ENCODE measurements at regions not wholly inside any gene's neighbourhood (a gene's known extent, or its start where the extent isn't known, plus 50 kb on each side); places are given as distances from the start of the nearest gene placed in this dataset.

- Histone ChIP-seq H3K4me3 (ENCODE audit: low read depth, low read length) (no peak overlapping the region), H3K36me3 (ENCODE audit: control insufficient read depth, insufficient read depth, low read length) (no peaks in the 10 kb centered on the region), H3K27me3 (ENCODE audit: control insufficient read depth, insufficient read depth, low read length) (no peaks in the 10 kb centered on the region)
- no peak for TF ChIP-seq CTCF (IDR thresholded peaks at IDR 0.05; ENCODE audit: insufficient read depth, low read length, poor library complexity, severe bottlenecking)
- DNase-seq (ENCODE audit: low read depth): no peak
Observed at GRCh38 chr13:83229574-83230305, 652.5 kb downstream of the SLITRK1 start.

GRCh38 chr13:83223546-83223945, 658.7 kb downstream of the SLITRK1 start:
- no peaks in the 10 kb centered on the region for H3K36me3 ChIP-seq (ENCODE audit: control insufficient read depth, insufficient read depth, low read length)
- no peaks in the 10 kb centered on the region for H3K27me3 ChIP-seq (ENCODE audit: control insufficient read depth, insufficient read depth, low read length)
- H3K4me3 ChIP-seq (ENCODE audit: low read depth, low read length): no peak overlapping the region
- DNase-seq (ENCODE audit: low read depth): no peak
- no peak for TF ChIP-seq CTCF (IDR thresholded peaks at IDR 0.05; ENCODE audit: insufficient read depth, low read length, poor library complexity, severe bottlenecking)

GRCh38 chr13:83221813-83222241, 660.4 kb downstream of the SLITRK1 start:
- Histone ChIP-seq H3K27me3 (ENCODE audit: control insufficient read depth, insufficient read depth, low read length) (no peaks in the 10 kb centered on the region), H3K4me3 (ENCODE audit: low read depth, low read length) (no peak overlapping the region), H3K36me3 (ENCODE audit: control insufficient read depth, insufficient read depth, low read length) (no peaks in the 10 kb centered on the region)
- TF ChIP-seq CTCF (IDR thresholded peaks at IDR 0.05; ENCODE audit: insufficient read depth, low read length, poor library complexity, severe bottlenecking): no peak
- DNase-seq (ENCODE audit: low read depth): no peak

- no peak for DNase-seq (ENCODE audit: low read depth)
- H3K36me3 ChIP-seq (ENCODE audit: control insufficient read depth, insufficient read depth, low read length): no peaks in the 10 kb centered on the region
- H3K4me3 ChIP-seq (ENCODE audit: low read depth, low read length): no peak overlapping the region
- H3K27me3 ChIP-seq (ENCODE audit: control insufficient read depth, insufficient read depth, low read length): no peaks in the 10 kb centered on the region
- no peak for TF ChIP-seq CTCF (IDR thresholded peaks at IDR 0.05; ENCODE audit: insufficient read depth, low read length, poor library complexity, severe bottlenecking)
Observed at GRCh38 chr13:83221256-83221655, 661.0 kb downstream of the SLITRK1 start.

GRCh38 chr13:83220241-83220640, 662.0 kb downstream of the SLITRK1 start:
- no peak for DNase-seq (ENCODE audit: low read depth)
- Histone ChIP-seq H3K27me3 (ENCODE audit: control insufficient read depth, insufficient read depth, low read length) (no peaks in the 10 kb centered on the region), H3K36me3 (ENCODE audit: control insufficient read depth, insufficient read depth, low read length) (no peaks in the 10 kb centered on the region), H3K4me3 (ENCODE audit: low read depth, low read length) (no peak overlapping the region)
- no peak for TF ChIP-seq CTCF (IDR thresholded peaks at IDR 0.05; ENCODE audit: insufficient read depth, low read length, poor library complexity, severe bottlenecking)

GRCh38 chr13:83219832-83220231, 662.4 kb downstream of the SLITRK1 start:
- Histone ChIP-seq H3K4me3 (ENCODE audit: low read depth, low read length) (no peak overlapping the region), H3K27me3 (ENCODE audit: control insufficient read depth, insufficient read depth, low read length) (no peaks in the 10 kb centered on the region), H3K36me3 (ENCODE audit: control insufficient read depth, insufficient read depth, low read length) (no peaks in the 10 kb centered on the region)
- TF ChIP-seq CTCF (IDR thresholded peaks at IDR 0.05; ENCODE audit: insufficient read depth, low read length, poor library complexity, severe bottlenecking): no peak
- DNase-seq (ENCODE audit: low read depth): no peak
